Panc1 (cell line): ENCODE measurements at regions not wholly inside any gene's neighbourhood (a gene's known extent, or its start where the extent isn't known, plus 50 kb on each side); places are given as distances from the start of the nearest gene placed in this dataset.

Experiments
- ATAC-seq: fragments of 200-7000 bp; cut with Tn5 transposase; 2 replicates; pipeline ENCODE4 v1.9.1; 2020; ENCODE audit warnings: mild to moderate bottlenecking, moderate library complexity
- BruUV-seq: library from RNA; stranded (reverse); fragments of 400-500 nt; replicated peaks from 2 replicates; lab custom pipeline; 2021; lab: Mats Ljungman, UMichigan
- CTCF ChIA-PET: fragments of 300-600 bp; sonication (Branson Sonifier 250); formaldehyde crosslinking; loops from one replicate; lab custom pipeline; 2022; ENCODE audit warnings: antibody characterized with exemption; lab: Charles Lee
- POLR2A ChIA-PET: fragments of 300-600 bp; sonication (Branson Sonifier 250); formaldehyde crosslinking; loops from one replicate; lab custom pipeline; 2022; ENCODE audit warnings: antibody characterized with exemption; lab: Charles Lee
- DNase-seq: peaks from one replicate; pipeline ENCODE4 v3.0.0-alpha.2; 2010; ENCODE audit warnings: low read depth, low spot score
- H3K27ac ChIP-seq: 2 replicates; pipeline ENCODE4 v1.5.1; 2011; ENCODE audit warnings: mild to moderate bottlenecking, low read length, inconsistent platforms
- H3K27me3 ChIP-seq: fragments of 200-500 bp; sonication (Bioruptor generic); 2 replicates; pipeline ENCODE4 v1.6.0; 2014; ENCODE audit warnings: low read length, inconsistent platforms; ENCODE audit not compliant: control insufficient read depth, insufficient read depth
- H3K36me3 ChIP-seq: fragments of 200-500 bp; sonication (Bioruptor generic); 2 replicates; pipeline ENCODE4 v1.5.1; 2014; ENCODE audit warnings: inconsistent platforms, mild to moderate bottlenecking, low read length, moderate library complexity; ENCODE audit not compliant: control insufficient read depth, insufficient read depth
- H3K4me1 ChIP-seq: 2 replicates; pipeline ENCODE4 v1.5.1; 2011; ENCODE audit warnings: inconsistent platforms, mild to moderate bottlenecking, low read length, moderate library complexity; ENCODE audit not compliant: control insufficient read depth, insufficient read depth
- H3K4me3 ChIP-seq, 2 experiments: 2 replicates each; pipeline ENCODE4 v1.5.1; 2011 to 2012; ENCODE audit warnings: low read depth in 2 of 2, low read length in 2 of 2, mild to moderate bottlenecking in 2 of 2, inconsistent platforms in 1 of 2, moderate library complexity in 1 of 2
- H3K9me3 ChIP-seq: fragments of 200-500 bp; sonication (Bioruptor generic); 2 replicates; pipeline ENCODE4 v1.5.1; 2014; ENCODE audit warnings: low read depth, mild to moderate bottlenecking, inconsistent platforms, low read length, moderate library complexity; ENCODE audit not compliant: control insufficient read depth, insufficient read depth
- CTCF ChIP-seq: fragments of 450-650 bp; IDR thresholded peaks from 2 replicates; pipeline ENCODE4 v1.5.1; 2017; ENCODE audit warnings: mild to moderate bottlenecking
- POLR2AphosphoS5 ChIP-seq: IDR thresholded peaks from 2 replicates; pipeline ENCODE4 v1.6.1; 2012; ENCODE audit warnings: mild to moderate bottlenecking, low read depth, low read length, moderate library complexity
- REST ChIP-seq, 2 experiments: IDR thresholded peaks; 2 replicates each; pipeline ENCODE4 v1.6.1; 2011 to 2012; ENCODE audit warnings: low read depth in 2 of 2, control low read depth in 1 of 2, low read length in 1 of 2, mild to moderate bottlenecking in 1 of 2, moderate library complexity in 1 of 2; ENCODE audit not compliant: insufficient read depth in 1 of 2
- SIN3A ChIP-seq: IDR thresholded peaks from 2 replicates; pipeline ENCODE4 v1.6.1; 2012; ENCODE audit warnings: low read depth, mild to moderate bottlenecking, low read length, moderate library complexity, borderline replicate concordance; ENCODE audit not compliant: insufficient read depth
- TCF7L2 ChIP-seq: IDR thresholded peaks from 2 replicates; pipeline ENCODE4 v1.6.1; 2011; ENCODE audit warnings: mild to moderate bottlenecking, low read depth, low read length, inconsistent platforms
- in situ Hi-C: cut with HindIII; loops from 2 replicates; pipeline ENCODE4 v1.10.0; 2016; ENCODE audit warnings: low sequenced_read_pairs, low pct_unique_long_range_greater_than_20kb
- intact Hi-C: fragments of 100-400 bp; cut with micrococcal nuclease; formaldehyde crosslinking; loops from one replicate; pipeline ENCODE4 v1.10.0; 2022; ENCODE audit not compliant: unreplicated experiment

- TF ChIP-seq SIN3A (no peak), POLR2AphosphoS5 (no peak), CTCF (no peak)
- Histone ChIP-seq H3K4me1 (peaks cover 84% of the 10 kb centered on the region), H3K27ac (peak overlapping the region; percentile 100), H3K9me3 (no peaks in the 10 kb centered on the region), H3K4me3 (no peak overlapping the region), H3K36me3 (no peaks in the 10 kb centered on the region), H3K27me3 (no peaks in the 10 kb centered on the region)
- DNase-seq (no peak), ATAC-seq (no peak)
- BruUV-seq, result no TSS peak
- intact Hi-C loops, result no loop called here
- POLR2A ChIA-PET, result interaction anchor here (0.6 to 1.5 kb wide), 2 partner anchors 9 to 34 kb away, joined by 4 to 5 read pairs; no protein-coding TSS in a partner anchor
- in situ Hi-C loops, result no loop called here
- CTCF ChIA-PET, result no interaction called here
Observed at GRCh38 chr7:130931423-130931822, 197.4 kb upstream of the KLF14 start.

- no peak for ATAC-seq
- no peaks in the 10 kb centered on the region for H3K9me3 ChIP-seq
- in situ Hi-C loops (no loop called here), intact Hi-C loops (no loop called here)
- DNase-seq, result no peak
- peaks cover 84% of the 10 kb centered on the region for H3K4me1 ChIP-seq
- no TSS peak for BruUV-seq
- CTCF ChIA-PET, result no interaction called here
- no peak overlapping the region for H3K4me3 ChIP-seq
- POLR2A ChIA-PET, result interaction anchor here (1.5 kb wide), 1 partner anchor 8 kb away, joined by 5 read pairs; no protein-coding TSS in a partner anchor
- no peak for TF ChIP-seq SIN3A
- TF ChIP-seq TCF7L2, result no peak
- TF ChIP-seq CTCF, result no peak
- no peak for TF ChIP-seq REST (IDR thresholded peaks at IDR 0.05; ENCODE audit: insufficient read depth in 1 of 2, low read depth in 2 of 2, low read length in 1 of 2)
- no peak for TF ChIP-seq POLR2AphosphoS5
- H3K27me3 ChIP-seq, result no peaks in the 10 kb centered on the region
- peak overlapping the region; percentile 100; the same call in 1 of the 2 replicates for H3K27ac ChIP-seq
- no peaks in the 10 kb centered on the region for H3K36me3 ChIP-seq
Observed at GRCh38 chr7:130932088-130932487, 198.1 kb upstream of the KLF14 start.
